H1 (cell line): ENCODE measurements at regions not wholly inside any gene's neighbourhood (a gene's known extent, or its start where the extent isn't known, plus 50 kb on each side); places are given as distances from the start of the nearest gene placed in this dataset.

ENCODE experiments used
- CTCF ChIA-PET: fragments of 300-600 bp; sonication (Branson Sonifier 250); formaldehyde crosslinking; loops from one replicate; lab custom pipeline; 2021; ENCODE audit not compliant: partially characterized antibody; lab: Charles Lee
- POLR2A ChIA-PET: fragments of 300-600 bp; sonication (Branson Sonifier 250); formaldehyde crosslinking; loops from one replicate; lab custom pipeline; 2021; ENCODE audit warnings: inconsistent platforms; ENCODE audit not compliant: partially characterized antibody; lab: Charles Lee
- DNase-seq, 2 experiments: peaks; one replicate each; pipeline versions ENCODE4 v3.0.0 to v3.0.0-alpha.2; 2010 to 2022; ENCODE audit warnings: low spot score in 2 of 2, low read depth in 1 of 2, mixed read lengths in 1 of 2
- FAIRE-seq: peaks from 2 replicates; lab custom pipeline; 2011; peaks lifted over from hg19 to GRCh38; lab: Jason Lieb, UNC
- H2AFZ ChIP-seq: 2 replicates; pipeline ENCODE4 v1.8.1; 2012; ENCODE audit warnings: low read length, inconsistent platforms
- H2AK5ac ChIP-seq: 2 replicates; pipeline ENCODE4 v1.6.1; 2013; ENCODE audit warnings: low read depth, low read length
- H2BK120ac ChIP-seq: replicated peaks from 2 replicates; pipeline ENCODE3; 2013; ENCODE audit warnings: low read depth, low read length, inconsistent platforms
- H2BK12ac ChIP-seq: 2 replicates; pipeline ENCODE4 v1.6.1; 2013; ENCODE audit warnings: low read depth, low read length
- H2BK15ac ChIP-seq: 2 replicates; pipeline ENCODE4 v1.6.1; 2013; ENCODE audit warnings: low read length
- H2BK20ac ChIP-seq: 2 replicates; pipeline ENCODE4 v1.6.1; 2013; ENCODE audit warnings: low read length
- H2BK5ac ChIP-seq: 2 replicates; pipeline ENCODE4 v1.6.1; 2013; ENCODE audit warnings: low read depth, low read length
- H3K14ac ChIP-seq: 2 replicates; pipeline ENCODE4 v1.6.1; 2013; ENCODE audit warnings: inconsistent platforms; ENCODE audit not compliant: insufficient read length
- H3K18ac ChIP-seq: 2 replicates; pipeline ENCODE4 v1.6.1; 2013; ENCODE audit warnings: low read length; ENCODE audit errors: extremely low read depth
- H3K23ac ChIP-seq: 2 replicates; pipeline ENCODE4 v1.6.1; 2013; ENCODE audit warnings: inconsistent platforms; ENCODE audit not compliant: insufficient read length
- H3K23me2 ChIP-seq: 2 replicates; pipeline ENCODE4 v1.6.1; 2013; ENCODE audit warnings: low read depth, low read length
- H3K27ac ChIP-seq: 2 replicates; pipeline ENCODE4 v1.6.1; 2011; ENCODE audit warnings: low read depth, low read length, inconsistent platforms
- H3K27me3 ChIP-seq, 4 experiments: replicated peaks in 1 of 4; 1 replicate in 1 of 4; 2 replicates in 3 of 4; pipeline versions ENCODE4 v1.6.1 to v1.8.1; 2011 to 2013; ENCODE audit warnings: low read length in 3 of 4, mild to moderate bottlenecking in 3 of 4, inconsistent platforms in 2 of 4, mixed read lengths in 2 of 4, moderate library complexity in 1 of 4; ENCODE audit not compliant: control insufficient read depth in 3 of 4, insufficient read depth in 3 of 4; ENCODE audit errors: extremely low read depth in 1 of 4
- H3K36me3 ChIP-seq, 4 experiments: 2 replicates each; pipeline versions ENCODE4 v1.6.1 to v1.8.1; 2011 to 2013; ENCODE audit warnings: mild to moderate bottlenecking in 4 of 4, low read length in 3 of 4, moderate library complexity in 2 of 4, control low read depth in 1 of 4, inconsistent platforms in 1 of 4; ENCODE audit not compliant: insufficient read depth in 4 of 4, control insufficient read depth in 2 of 4
- H3K4ac ChIP-seq: replicated peaks from 2 replicates; pipeline ENCODE3; 2013; ENCODE audit warnings: low read length, low read depth, mixed read lengths, inconsistent platforms; ENCODE audit not compliant: insufficient read length
- H3K4me1 ChIP-seq, 4 experiments: replicated peaks in 1 of 4; 1 replicate in 1 of 4; 2 replicates in 3 of 4; pipeline versions ENCODE4 v1.6.1 to v1.8.1; 2011 to 2013; ENCODE audit warnings: low read length in 3 of 4, inconsistent platforms in 2 of 4, mixed read lengths in 1 of 4; ENCODE audit not compliant: insufficient read depth in 4 of 4, control insufficient read depth in 3 of 4
- H3K4me2 ChIP-seq, 2 experiments: 2 replicates each; pipeline versions ENCODE4 v1.6.1 to v1.8.1; 2011 to 2013; ENCODE audit warnings: low read depth in 2 of 2, low read length in 2 of 2, control low read depth in 1 of 2, inconsistent platforms in 1 of 2, mild to moderate bottlenecking in 1 of 2; ENCODE audit not compliant: insufficient read depth in 1 of 2
- H3K4me3 ChIP-seq, 4 experiments: fragments of 200-600, 300-600 bp in 1 of 4; sonication (generic), shearing (Covaris generic), sonication (Bioruptor Twin) in 1 of 4; 2 replicates each; pipeline versions ENCODE4 v1.5.1 to v1.8.1; 2011 to 2016; ENCODE audit warnings: low read length in 4 of 4, low read depth in 3 of 4, control low read depth in 2 of 4, inconsistent platforms in 2 of 4, mild to moderate bottlenecking in 2 of 4, mixed read lengths in 1 of 4, moderate library complexity in 1 of 4; ENCODE audit not compliant: insufficient read depth in 2 of 4; ENCODE audit errors: extremely low read depth in 1 of 4
- H3K56ac ChIP-seq: replicated peaks from 2 replicates; pipeline ENCODE3; 2013; ENCODE audit warnings: low read depth, mild to moderate bottlenecking, mixed read lengths, low read length, inconsistent platforms; ENCODE audit not compliant: insufficient read length
- H3K79me1 ChIP-seq: 2 replicates; pipeline ENCODE4 v1.6.1; 2013; ENCODE audit warnings: low read depth, low read length, control low read depth
- H3K79me2 ChIP-seq, 2 experiments: 2 replicates each; pipeline versions ENCODE4 v1.6.1 to v1.8.1; 2012 to 2013; ENCODE audit warnings: low read length in 2 of 2, mild to moderate bottlenecking in 2 of 2, inconsistent platforms in 1 of 2; ENCODE audit not compliant: insufficient read depth in 2 of 2, control insufficient read depth in 1 of 2
- H3K9ac ChIP-seq, 4 experiments: replicated peaks in 1 of 4; 1 replicate in 1 of 4; 2 replicates in 3 of 4; pipeline versions ENCODE4 v1.6.1 to v1.8.1; 2011 to 2013; ENCODE audit warnings: low read depth in 3 of 4, low read length in 3 of 4, control low read depth in 2 of 4, mild to moderate bottlenecking in 2 of 4, moderate library complexity in 2 of 4, inconsistent platforms in 1 of 4; ENCODE audit errors: extremely low read depth in 1 of 4
- H3K9me3 ChIP-seq, 2 experiments: 2 replicates each; pipeline versions ENCODE4 v1.6.1 to v1.8.1; 2012 to 2013; ENCODE audit warnings: mild to moderate bottlenecking in 2 of 2, moderate library complexity in 2 of 2, control low read depth in 1 of 2, inconsistent platforms in 1 of 2, low read depth in 1 of 2, low read length in 1 of 2, mixed read lengths in 1 of 2; ENCODE audit not compliant: insufficient read depth in 2 of 2
- H4K20me1 ChIP-seq, 2 experiments: replicated peaks in 1 of 2; 2 replicates each; pipeline versions ENCODE3 to v1.8.1; 2011 to 2013; ENCODE audit warnings: inconsistent platforms in 2 of 2, low read length in 2 of 2, mild to moderate bottlenecking in 1 of 2; ENCODE audit not compliant: insufficient read depth in 2 of 2, control insufficient read depth in 1 of 2
- H4K5ac ChIP-seq: 2 replicates; pipeline ENCODE4 v1.6.1; 2013; ENCODE audit warnings: low read length, low read depth, mixed read lengths, inconsistent platforms; ENCODE audit not compliant: insufficient read length
- H4K8ac ChIP-seq: 2 replicates; pipeline ENCODE4 v1.8.0; 2013; ENCODE audit warnings: mild to moderate bottlenecking, moderate library complexity, low read length, inconsistent platforms; ENCODE audit not compliant: insufficient read depth; ENCODE audit errors: extremely low read depth
- H4K91ac ChIP-seq: replicated peaks from 2 replicates; pipeline ENCODE3; 2013; ENCODE audit warnings: low read length, mixed read lengths, inconsistent platforms; ENCODE audit not compliant: insufficient read length
- ASH2L ChIP-seq: fragments of 200-600, 300-600 bp; sonication (generic); IDR thresholded peaks from one replicate; pipeline ENCODE4 v1.7.1; 2017; ENCODE audit warnings: low read length
- CBX8 ChIP-seq: fragments of 300-800, 300-1000 bp; sonication (generic); IDR thresholded peaks from 2 replicates; pipeline ENCODE4 v1.7.1; 2016; ENCODE audit warnings: low read depth, low read length, borderline replicate concordance
- EGR1 ChIP-seq: IDR thresholded peaks from 2 replicates; pipeline ENCODE4 v1.6.1; 2011; ENCODE audit warnings: low read depth, low read length, borderline replicate concordance
- EP300 ChIP-seq, 2 experiments: IDR thresholded peaks; 1 replicate in 1 of 2; 2 replicates in 1 of 2; pipeline ENCODE4 v1.6.1; 2011 to 2012; ENCODE audit warnings: low read depth in 2 of 2, low read length in 2 of 2, mild to moderate bottlenecking in 2 of 2, borderline replicate concordance in 1 of 2, inconsistent platforms in 1 of 2, moderate library complexity in 1 of 2
- JUN ChIP-seq: IDR thresholded peaks from 2 replicates; pipeline ENCODE4 v1.6.1; 2011; ENCODE audit warnings: low read depth, mild to moderate bottlenecking, improper control_type of control experiment, low read length
- KDM5A ChIP-seq: fragments of 200-600 bp; IDR thresholded peaks from 2 replicates; pipeline ENCODE4 v1.7.1; 2012; ENCODE audit warnings: mild to moderate bottlenecking, low read length, inconsistent platforms, mixed read lengths
- NANOG ChIP-seq: IDR thresholded peaks from 2 replicates; pipeline ENCODE4 v1.6.1; 2011; ENCODE audit warnings: low read length, low read depth, mild to moderate bottlenecking, inconsistent platforms; ENCODE audit not compliant: insufficient read depth, poor library complexity, severe bottlenecking
- RAD21 ChIP-seq, 2 experiments: IDR thresholded peaks in 1 of 2; conservative IDR thresholded peaks in 1 of 2; 2 replicates each; pipeline ENCODE4 v1.6.1; 2011; ENCODE audit warnings: low read depth in 2 of 2, low read length in 2 of 2, improper control_type of control experiment in 1 of 2, inconsistent platforms in 1 of 2, mild to moderate bottlenecking in 1 of 2, moderate library complexity in 1 of 2
- RFX5 ChIP-seq: IDR thresholded peaks from 2 replicates; pipeline ENCODE4 v1.6.1; 2011; ENCODE audit warnings: low read depth, low read length, improper control_type of control experiment, borderline replicate concordance
- SIX5 ChIP-seq: IDR thresholded peaks from 2 replicates; pipeline ENCODE4 v1.6.1; 2011; ENCODE audit warnings: mild to moderate bottlenecking, low read depth, low read length
- SP2 ChIP-seq: IDR thresholded peaks from 2 replicates; pipeline ENCODE4 v1.6.1; 2012; ENCODE audit warnings: mild to moderate bottlenecking, low read length, inconsistent platforms
- TAF7 ChIP-seq: optimal IDR thresholded peaks from 2 replicates; pipeline ENCODE3; 2011; ENCODE audit warnings: low read depth, mild to moderate bottlenecking, inconsistent platforms, low read length, moderate library complexity, borderline replicate concordance
- USF2 ChIP-seq: IDR thresholded peaks from 2 replicates; pipeline ENCODE4 v1.6.1; 2011; ENCODE audit warnings: low read length, improper control_type of control experiment
- ZNF274 ChIP-seq: IDR thresholded peaks from 2 replicates; pipeline ENCODE4 v1.7.0; 2012; ENCODE audit warnings: low read length, borderline replicate concordance; ENCODE audit errors: extremely low read depth
- WGBS, 2 experiments: shearing (Covaris generic) in 1 of 2; methylation state at CpG; one replicate each; pipeline versions ENCODE4 v1.1.6 to v1.1.7; 2013 to 2015; ENCODE audit warnings: low lambda C conversion rate in 2 of 2, mixed read lengths in 2 of 2, inconsistent platforms in 1 of 2, low coverage in 1 of 2, missing lambda C conversion rate in 1 of 2; ENCODE audit not compliant: insufficient replicate concordance in 2 of 2, insufficient coverage in 1 of 2, insufficient read length in 1 of 2; ENCODE audit errors: extremely low coverage in 1 of 2, missing lambda C conversion rate in 1 of 2; 5-methylcytosine and 5-hydroxymethylcytosine counted together

DNA sequence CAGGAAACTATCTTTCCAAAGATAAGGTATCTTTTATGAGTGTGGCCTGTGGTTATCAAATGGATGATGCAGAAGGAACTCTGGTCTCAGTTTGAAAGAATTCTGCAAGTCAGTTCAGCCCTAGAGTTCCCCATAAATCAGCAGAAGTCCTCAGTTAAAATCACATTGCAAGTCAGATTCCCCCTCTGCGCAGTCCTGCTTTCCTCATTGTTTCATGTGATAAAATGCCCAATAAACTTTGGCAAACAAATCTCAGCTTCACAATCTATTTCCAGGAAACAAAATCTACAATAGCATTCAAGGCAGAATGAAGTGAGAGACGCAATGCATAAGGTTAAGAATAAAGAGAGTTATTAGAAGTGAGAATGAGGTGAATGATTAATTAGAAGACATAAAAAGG is 216.3 kb upstream of the KLHL1 start:
- no peak overlapping the region for H2AFZ ChIP-seq
- H2BK20ac ChIP-seq: no peak overlapping the region
- no peaks in the 10 kb centered on the region for H3K23me2 ChIP-seq
- H4K5ac ChIP-seq: no peak overlapping the region
- H3K4me1 ChIP-seq: no peaks in the 10 kb centered on the region
- H2AK5ac ChIP-seq: no peak overlapping the region
- H3K36me3 ChIP-seq: no peaks in the 10 kb centered on the region
- POLR2A ChIA-PET: no interaction called here
- H3K23ac ChIP-seq: no peak overlapping the region
- WGBS, 2 experiments: 89 to 100% methylated on average over 1 to 2 of the region's 2 CpGs
- no peak overlapping the region for H3K4me3 ChIP-seq
- no peaks in the 10 kb centered on the region for H4K20me1 ChIP-seq
- no peak overlapping the region for H2BK12ac ChIP-seq
- no peak overlapping the region for H3K18ac ChIP-seq
- CTCF ChIA-PET: interaction anchor here (1.4 kb wide), 1 partner anchor 13 kb away, joined by 3 read pairs; no protein-coding TSS in a partner anchor
- H3K56ac ChIP-seq: no peak overlapping the region
- no peak overlapping the region for H4K91ac ChIP-seq
- H3K4ac ChIP-seq: no peak overlapping the region
- H3K4me2 ChIP-seq: no peak overlapping the region
- no peaks in the 10 kb centered on the region for H3K27me3 ChIP-seq
- no peak overlapping the region for H2BK15ac ChIP-seq
- H2BK120ac ChIP-seq: no peak overlapping the region
- H2BK5ac ChIP-seq: no peak overlapping the region
- no peak overlapping the region for H4K8ac ChIP-seq
- no peak overlapping the region for H3K9ac ChIP-seq
- no peak overlapping the region for H3K14ac ChIP-seq
- no peaks in the 10 kb centered on the region for H3K79me1 ChIP-seq
- no peaks in the 10 kb centered on the region for H3K79me2 ChIP-seq
- no peaks in the 10 kb centered on the region for H3K9me3 ChIP-seq
- DNase-seq (no peak), FAIRE-seq (no peak)
- no peak overlapping the region for H3K27ac ChIP-seq
- TF ChIP-seq EP300 (IDR thresholded peaks at IDR 0.05; ENCODE audit: borderline replicate concordance in 1 of 2, low read depth in 2 of 2, low read length in 2 of 2): no peak
- no peak for TF ChIP-seq RFX5
- no peak for TF ChIP-seq ZNF274
- no peak for TF ChIP-seq RAD21 (IDR thresholded peaks at IDR 0.05 in 1 of 2, conservative IDR thresholded peaks at IDR 0.05 in 1 of 2; ENCODE audit: low read depth in 2 of 2, low read length in 2 of 2)
- no peak for TF ChIP-seq NANOG
- TF ChIP-seq EGR1: no peak
- TF ChIP-seq KDM5A: no peak
- TF ChIP-seq SP2: no peak
- TF ChIP-seq CBX8: no peak
- TF ChIP-seq USF2: no peak
- no peak for TF ChIP-seq SIX5
- no peak for TF ChIP-seq ASH2L
- no peak for TF ChIP-seq JUN
- no peak for TF ChIP-seq TAF7
